ENCODE measurements at regions not wholly inside any gene's neighbourhood (a gene's known extent, or its start where the extent isn't known, plus 50 kb on each side); places are given as distances from the start of the nearest gene placed in this dataset.
A peak's percentile ranks its signal among the peaks of the same experiment; 100 is the strongest.

- no peak for DNase-seq (ENCODE audit: low read depth)
- no peak overlapping the region for H3K4me3 ChIP-seq (ENCODE audit: low read depth, low read length)
- no peak for TF ChIP-seq CTCF (IDR thresholded peaks at IDR 0.05; ENCODE audit: insufficient read depth, low read depth, low read length)
Observed at GRCh38 chr12:128059621-128060370, 207.2 kb upstream of the TMEM132C start.

DNA sequence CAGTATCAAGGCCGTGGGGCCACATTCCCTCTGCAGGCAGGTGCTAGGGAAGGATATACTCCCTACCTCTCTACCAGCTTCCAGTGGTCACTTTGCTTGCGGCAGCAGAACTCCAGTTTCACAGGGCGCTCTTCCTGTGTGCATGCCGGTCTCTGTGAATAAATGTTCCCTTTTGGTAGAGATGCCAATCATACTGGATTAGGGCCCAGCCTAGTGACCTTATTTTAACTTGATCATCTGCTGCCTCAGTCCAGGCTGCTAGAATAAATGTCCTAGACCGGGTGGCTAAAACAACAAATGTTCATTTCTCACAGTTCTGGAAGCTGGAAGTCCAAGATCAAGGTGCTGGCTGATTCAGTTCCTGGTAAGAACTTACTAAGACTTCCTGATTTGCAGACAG is 198.8 kb upstream of the TMEM132C start:
- H3K4me3 ChIP-seq (ENCODE audit: low read depth, low read length) = no peak overlapping the region
- no peak for DNase-seq (ENCODE audit: low read depth)
- TF ChIP-seq CTCF (IDR thresholded peaks at IDR 0.05; ENCODE audit: insufficient read depth, low read depth, low read length) = no peak

DNA sequence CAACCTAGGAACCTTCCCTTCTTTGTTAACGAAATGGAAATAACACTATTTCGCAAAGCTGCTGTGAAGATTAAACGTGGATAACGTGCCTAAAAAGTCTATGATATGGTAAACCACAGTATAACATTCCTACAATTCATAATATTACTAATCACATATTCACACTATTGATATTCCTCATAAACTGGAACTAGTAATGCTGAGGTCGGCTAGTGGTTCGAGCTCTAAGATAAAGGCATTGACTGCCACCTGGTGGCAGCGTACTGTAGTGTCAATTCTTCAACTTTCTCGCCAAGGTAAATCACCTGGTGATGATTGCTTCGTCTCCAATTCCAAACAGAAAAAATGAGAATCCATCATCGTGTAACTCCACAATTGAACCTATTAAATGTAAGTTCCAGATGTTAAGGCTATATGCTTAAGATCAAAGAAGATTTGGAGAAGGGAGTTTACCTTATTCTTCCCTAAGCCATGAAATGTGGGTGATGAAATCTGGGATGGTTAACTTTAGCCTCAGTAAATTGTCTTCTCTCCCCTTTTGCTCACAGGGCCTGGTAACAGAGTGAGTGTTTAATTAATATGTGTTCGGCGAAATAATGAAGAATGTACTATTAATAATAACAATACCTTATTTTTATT is 197.5 kb upstream of the TMEM132C start:
- peak; percentile 65 for DNase-seq (ENCODE audit: low read depth)
- H3K4me3 ChIP-seq (ENCODE audit: low read depth, low read length) = no peak overlapping the region
- TF ChIP-seq CTCF (IDR thresholded peaks at IDR 0.05; ENCODE audit: insufficient read depth, low read depth, low read length) = peak; percentile 74

- DNase-seq (ENCODE audit: low read depth) = no peak
- H3K4me3 ChIP-seq (ENCODE audit: low read depth, low read length) = no peak overlapping the region
- TF ChIP-seq CTCF (IDR thresholded peaks at IDR 0.05; ENCODE audit: insufficient read depth, low read depth, low read length) = no peak
Observed at GRCh38 chr12:128073937-128074336, 193.0 kb upstream of the TMEM132C start.

- DNase-seq (ENCODE audit: low read depth) = no peak
- TF ChIP-seq CTCF (IDR thresholded peaks at IDR 0.05; ENCODE audit: insufficient read depth, low read depth, low read length) = no peak
- no peak overlapping the region for H3K4me3 ChIP-seq (ENCODE audit: low read depth, low read length)
Observed at GRCh38 chr12:128075332-128075731, 191.6 kb upstream of the TMEM132C start.

DNA sequence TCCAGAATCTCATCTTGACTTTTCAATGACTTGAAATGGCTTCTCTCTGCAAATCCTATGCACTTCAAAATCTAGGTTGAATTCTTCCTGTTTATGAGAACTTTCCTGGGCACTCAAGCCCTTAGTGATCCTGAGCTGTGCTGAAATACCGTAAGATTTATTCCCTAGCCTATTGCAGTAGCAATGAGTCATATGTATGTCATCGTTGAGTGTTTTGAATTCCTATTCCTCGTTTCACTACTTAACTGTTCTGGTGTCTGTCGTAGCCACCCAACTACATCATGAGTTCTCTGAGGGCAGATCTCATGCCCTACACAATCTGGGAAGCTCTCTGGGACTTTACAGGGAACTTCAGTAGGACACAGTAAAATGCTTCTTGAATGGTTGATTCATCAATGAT is 190.8 kb upstream of the TMEM132C start:
- DNase-seq (ENCODE audit: low read depth) = peak; percentile 94
- no peak overlapping the region for H3K4me3 ChIP-seq (ENCODE audit: low read depth, low read length)
- no peak for TF ChIP-seq CTCF (IDR thresholded peaks at IDR 0.05; ENCODE audit: insufficient read depth, low read depth, low read length)
